Daoy (cell line): ENCODE measurements at regions not wholly inside any gene's neighbourhood (a gene's known extent, or its start where the extent isn't known, plus 50 kb on each side); places are given as distances from the start of the nearest gene placed in this dataset.
"Not testable (repeated sequence)": the region's sequence is repeated elsewhere in the genome, so short reads cannot be mapped to it uniquely, and the experiment has no call there.

Experiments used
- DNase-seq: peaks from one replicate; pipeline ENCODE4 v3.0.0-alpha.2; 2015; ENCODE audit warnings: low read depth

DNA sequence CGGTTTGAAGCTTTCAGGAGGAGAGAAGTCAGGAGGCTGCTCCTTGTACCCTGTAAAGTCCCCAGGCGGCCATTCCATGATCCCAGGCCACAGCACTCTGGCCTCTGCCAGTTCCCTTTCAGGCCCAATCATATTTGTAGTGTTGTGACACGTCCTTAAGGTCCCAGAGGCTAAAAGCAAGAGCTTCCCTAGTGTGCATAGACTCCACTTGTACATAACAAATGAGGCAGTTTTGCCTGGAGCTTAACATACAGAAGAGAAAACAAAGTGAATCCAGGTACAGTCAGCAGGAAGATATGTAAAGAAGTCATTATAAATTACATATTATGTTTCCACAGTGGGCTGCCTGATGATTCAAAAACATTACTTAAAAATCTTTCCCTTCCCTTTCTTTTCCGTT, 81.1 kb upstream of the RPH3A start:
- DNase-seq, result peak; percentile 32

DNA sequence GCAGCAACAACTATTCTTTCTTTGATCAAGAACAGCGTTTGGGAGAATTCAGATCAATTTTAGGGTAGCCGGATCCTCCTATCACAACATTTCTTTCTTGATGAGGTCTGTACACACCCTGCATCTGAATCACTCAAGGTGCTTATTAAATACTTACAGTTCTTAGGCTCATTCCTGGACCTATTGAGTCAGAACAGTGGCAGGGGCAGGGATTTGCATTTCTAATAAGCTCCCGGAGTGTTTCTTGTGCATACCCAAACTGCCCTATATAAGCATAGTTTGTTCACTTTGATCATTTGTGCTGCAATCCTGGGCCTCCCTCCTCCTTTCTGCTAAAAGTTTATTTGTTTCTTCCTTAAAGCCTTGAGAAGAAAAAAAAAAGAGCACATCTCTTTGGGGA, 80.5 kb upstream of the RPH3A start:
- DNase-seq, result no peak

DNA sequence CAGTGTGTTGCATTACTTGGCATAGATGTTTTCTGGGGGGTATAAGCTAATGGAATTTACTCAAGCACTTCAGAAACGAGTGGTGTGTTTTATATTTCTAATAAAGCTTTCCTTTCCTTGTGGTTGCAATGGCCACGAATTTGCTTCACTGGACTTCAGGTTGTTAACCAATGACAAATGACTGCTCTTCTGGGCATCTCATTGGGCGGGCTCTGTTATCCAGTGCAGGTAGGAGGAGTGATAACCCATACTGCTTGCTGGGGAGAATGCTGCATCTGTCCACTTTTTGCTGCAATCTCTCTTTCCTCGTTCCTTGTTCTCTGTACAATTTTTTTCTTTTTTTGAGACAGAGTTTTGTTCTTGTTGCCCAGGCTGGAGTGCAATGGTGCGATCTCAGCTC, 80.0 kb upstream of the RPH3A start:
- DNase-seq, result no peak

DNA sequence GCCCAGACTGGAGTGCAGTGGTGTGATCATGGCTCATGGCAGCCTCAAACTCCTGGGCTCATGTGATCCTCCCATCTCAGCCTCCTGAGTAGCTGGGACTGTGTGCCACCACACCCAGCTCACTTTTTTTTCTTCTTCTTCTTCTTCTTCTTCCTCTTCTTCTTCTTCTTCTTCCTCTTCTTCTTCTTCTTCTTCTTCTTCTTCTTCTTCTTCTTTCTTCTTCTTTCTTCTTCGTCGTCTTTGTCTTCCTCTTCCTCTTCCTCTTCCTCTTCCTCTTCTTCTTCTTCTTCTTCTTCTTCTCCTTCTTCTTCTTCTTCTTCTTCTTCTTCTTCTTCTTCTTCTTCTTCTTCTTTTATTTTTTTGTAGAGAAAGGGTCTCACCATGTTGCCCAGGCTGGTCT, 78.8 kb upstream of the RPH3A start:
- not testable (repeated sequence) for DNase-seq

DNA sequence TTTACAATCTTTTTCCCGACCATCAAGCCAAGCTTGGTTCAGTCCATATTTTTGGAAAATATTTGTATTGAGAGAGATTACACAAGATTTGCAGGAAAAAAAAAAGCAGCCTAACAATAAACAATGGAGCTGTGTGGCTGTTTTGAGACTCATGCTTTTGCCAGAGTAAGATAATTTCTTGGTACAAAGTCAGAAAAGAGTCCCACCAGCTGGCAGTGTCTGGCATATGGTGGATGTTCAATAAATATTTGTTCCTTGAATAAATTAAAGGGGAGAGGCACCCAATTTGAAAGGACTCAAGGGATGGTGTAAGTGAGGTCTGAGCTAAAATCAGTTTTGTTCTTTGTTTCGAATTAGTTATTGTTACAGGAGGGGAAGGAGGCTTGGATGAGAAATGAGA, 78.1 kb upstream of the RPH3A start:
- DNase-seq, result no peak

DNA sequence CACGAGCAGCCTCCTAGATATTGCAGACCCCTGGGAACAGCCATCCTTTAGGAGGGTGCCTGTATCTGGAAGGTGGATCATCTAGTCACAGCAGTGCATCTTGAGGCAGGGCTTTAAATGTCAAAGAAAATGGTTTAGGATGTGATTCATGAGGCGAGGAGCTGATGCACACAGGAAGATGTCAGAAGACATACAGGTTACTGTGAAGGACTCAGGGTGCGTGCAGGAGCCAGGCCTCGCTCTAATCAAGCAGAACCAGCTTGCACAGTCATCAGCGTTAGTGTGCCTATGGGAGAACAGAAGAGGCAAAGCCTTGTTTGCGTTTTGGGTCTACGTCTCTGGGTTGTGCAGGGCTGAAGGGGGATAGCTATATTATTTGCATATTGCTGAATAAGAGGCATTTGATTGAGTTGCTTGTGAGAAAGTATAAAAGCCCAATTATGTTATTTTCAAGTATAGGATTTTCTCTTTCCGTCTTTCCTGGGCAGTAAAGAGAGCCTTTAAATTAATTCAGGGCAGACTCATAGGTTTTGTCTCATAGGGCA, 77.3 kb upstream of the RPH3A start:
- DNase-seq, result peak; percentile 57

DNA sequence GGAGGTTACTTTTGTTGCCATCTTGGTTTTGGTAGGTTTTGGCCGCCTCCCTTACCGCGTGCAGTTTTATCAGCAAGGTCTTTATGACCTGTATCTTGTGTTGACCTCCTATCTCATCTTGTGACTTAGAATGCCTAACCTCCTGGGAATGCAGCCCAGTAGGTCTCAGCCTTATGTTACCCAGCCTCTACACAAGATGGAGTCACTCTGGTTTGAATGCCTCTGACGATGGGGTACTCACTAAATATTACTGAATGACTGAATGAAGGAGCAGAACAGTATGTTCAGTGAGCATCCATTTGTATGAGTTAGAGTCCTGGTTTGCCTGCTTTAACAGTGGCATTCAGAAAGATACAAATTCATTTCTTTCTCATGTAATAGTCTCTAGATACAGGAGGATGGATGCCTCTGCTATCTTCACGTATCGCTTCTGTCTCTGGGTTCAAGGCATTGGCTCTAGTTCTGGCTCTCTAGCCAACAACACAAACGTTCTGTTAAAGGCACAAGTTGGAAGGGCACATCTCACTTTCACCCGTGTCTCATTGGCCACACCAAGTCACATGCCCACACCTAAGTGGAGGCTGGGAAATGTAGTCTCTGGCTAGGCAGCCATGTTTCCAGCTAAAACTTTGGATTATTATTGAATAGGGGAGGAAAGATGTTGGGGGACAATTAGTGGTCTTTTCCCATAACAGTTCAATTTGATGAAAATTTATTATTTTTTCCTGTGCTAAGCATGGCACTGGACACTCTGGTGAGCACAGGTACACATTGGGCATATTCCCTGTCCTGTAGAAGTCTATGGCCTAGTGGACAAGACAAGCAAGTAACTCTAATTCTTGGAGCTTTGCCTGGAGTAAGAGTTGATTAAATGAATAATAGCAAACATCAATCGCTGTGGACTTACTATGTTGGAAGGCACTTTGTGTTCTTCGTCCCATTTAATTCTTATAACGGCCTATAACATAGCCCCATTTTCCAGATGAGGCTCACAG, 75.2 kb upstream of the RPH3A start:
- peak; percentile 62 for DNase-seq

DNA sequence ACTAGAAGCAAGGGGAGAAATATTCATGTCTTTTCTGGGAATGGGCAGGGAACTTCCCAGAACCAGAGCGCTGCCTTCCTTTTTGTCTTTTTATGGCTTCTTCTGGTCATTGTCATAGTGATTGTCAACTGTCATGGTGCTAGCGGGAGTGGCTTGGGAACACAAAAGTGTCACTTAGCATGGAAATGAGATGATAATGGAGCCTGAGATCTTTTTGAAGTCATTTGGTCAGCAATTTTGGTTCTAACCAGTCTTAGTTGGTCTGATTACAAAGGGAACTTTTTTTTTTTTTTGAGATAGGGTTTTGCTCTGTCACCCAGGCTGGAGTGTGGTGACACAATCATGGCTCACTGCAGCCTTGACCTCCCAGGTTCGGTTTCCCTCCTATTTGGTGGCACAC, 62.7 kb upstream of the RPH3A start:
- DNase-seq, result no peak

DNA sequence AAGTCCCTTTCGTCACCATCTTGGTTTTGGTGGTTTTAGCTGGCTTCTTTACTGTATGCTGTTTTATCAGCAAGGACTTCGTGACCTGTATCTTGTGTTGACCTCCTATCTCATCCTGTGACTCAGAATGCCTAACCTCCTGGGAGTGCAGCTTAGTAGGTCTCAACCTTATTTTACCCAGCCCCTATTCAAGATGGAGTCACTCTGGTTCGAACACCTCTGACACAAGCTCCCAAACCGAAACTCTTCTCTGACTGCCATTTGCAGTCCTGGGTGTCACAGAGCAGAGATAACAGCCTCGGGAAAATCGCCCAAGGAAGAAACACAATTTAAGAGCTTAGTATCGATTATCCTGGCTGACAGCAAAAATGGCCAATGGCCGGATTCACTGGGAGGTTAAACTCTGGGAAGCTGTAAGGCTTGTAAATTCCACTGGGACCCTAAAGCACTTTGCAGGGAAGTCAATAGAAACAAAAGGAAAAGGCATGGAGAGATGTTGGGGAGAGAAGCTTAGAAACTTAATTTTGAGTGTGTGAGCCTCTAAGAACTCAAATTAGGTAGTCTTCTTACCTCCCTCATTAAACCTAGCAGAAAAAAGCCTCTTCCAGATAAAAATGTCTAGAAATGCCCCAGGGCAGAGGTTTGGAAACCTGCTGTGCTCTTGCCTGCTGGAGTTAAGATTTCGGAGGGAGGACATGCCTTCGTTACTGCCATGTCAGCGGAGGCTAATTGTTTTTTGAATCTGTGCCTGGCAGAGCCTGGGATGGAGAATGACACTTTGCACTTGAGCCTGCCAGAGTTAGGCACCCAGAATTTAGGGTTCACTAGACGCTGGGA, 56.5 kb upstream of the RPH3A start:
- no peak for DNase-seq

DNA sequence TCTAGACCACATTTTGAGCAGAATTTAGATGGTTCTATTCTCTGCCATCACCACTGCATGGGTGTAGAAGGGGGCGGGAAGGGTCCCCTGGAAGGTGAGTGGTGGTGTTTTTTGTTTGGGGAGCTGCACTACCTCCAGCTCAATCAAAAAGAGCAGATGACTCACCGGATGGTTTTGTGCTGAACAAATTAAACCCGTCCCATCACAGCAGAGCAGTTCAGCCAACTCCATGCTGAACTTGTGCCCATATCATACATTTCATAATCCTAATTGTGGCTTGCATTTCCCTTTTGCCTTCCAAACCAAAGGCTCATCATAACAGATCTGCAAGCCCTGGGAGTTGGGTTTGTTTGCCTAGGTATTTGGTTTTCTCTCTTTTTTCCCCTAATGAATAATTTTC, 53.0 kb upstream of the RPH3A start:
- DNase-seq, result peak; percentile 23

DNA sequence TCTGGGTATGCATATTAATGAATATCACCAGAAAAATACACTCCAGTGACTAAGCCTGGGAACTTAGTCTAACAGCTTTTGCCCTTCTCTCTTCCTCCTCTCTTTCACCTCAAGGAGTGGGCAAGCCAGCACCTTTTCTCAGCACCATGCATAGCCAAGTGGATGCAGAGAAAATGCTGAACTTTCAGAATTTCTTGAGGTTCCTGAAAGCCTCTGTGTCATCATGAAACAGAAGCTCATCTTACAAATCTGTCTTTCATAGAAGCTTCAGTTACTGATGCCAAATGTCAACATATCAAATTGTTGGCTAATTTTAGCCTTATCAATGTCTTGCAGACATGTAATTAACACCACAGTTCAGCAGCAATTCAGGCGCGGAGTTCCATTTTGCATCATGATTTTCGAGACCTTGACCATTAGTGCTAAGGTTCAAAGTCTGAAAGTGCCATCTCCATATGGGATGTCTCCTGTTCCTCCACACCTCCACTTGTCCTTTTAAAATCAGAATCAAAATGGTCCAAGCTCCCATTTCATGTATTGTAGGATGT, 51.1 kb upstream of the RPH3A start:
- no peak for DNase-seq

DNA sequence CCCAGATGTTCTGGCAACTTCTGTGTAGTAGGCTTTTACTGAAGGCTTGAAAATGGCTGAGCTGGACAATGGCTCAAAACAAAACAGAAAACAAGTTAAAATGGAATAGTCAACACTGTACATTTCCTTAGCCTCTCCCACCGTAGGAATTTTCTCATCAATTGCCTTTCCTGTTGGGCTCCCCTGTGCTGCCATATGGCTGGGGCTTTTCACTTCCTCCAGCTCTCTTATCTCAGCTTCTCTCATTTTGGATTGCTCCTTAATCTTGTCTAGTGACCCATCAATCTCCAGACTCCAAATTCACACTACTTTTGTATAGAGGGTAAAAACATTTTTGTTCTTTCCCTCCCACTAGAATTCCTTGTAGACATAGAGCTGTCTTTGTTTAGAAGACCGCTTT, 50.4 kb upstream of the RPH3A start:
- no peak for DNase-seq
